ENCODE measurements at regions not wholly inside any gene's neighbourhood (a gene's known extent, or its start where the extent isn't known, plus 50 kb on each side); places are given as distances from the start of the nearest gene placed in this dataset.

DNA sequence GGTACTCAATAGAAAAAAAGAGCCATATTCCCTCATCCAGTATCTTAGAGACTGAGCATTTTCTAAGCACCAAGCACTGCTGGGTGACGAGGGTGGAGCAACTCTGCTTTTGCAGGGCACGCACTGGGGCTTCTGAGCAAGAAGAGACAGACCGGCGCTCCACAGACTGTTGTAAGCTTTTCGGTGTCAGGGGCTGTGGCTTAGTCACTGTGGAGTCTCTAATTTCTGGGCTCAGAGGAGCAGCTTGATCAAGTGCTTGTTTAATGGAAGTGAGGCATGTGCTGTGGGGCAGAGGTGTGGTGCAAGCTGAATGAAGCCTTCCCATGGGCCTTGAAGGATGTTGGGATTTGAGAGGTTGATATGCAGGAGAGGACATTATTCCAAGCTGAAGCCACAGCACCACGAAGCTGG, 227.1 kb downstream of the MYCN start:
- H3K27ac ChIP-seq (ENCODE audit: low read depth, low read length): no peak overlapping the region
- H3K27me3 ChIP-seq (ENCODE audit: control insufficient read depth, insufficient read depth, low read length): peaks cover 18% of the 10 kb centered on the region
- H3K4me3 ChIP-seq (ENCODE audit: low read depth, low read length): no peak overlapping the region
- no peaks in the 10 kb centered on the region for H3K36me3 ChIP-seq (ENCODE audit: control insufficient read depth, insufficient read depth, low read length)
- H3K9me3 ChIP-seq (ENCODE audit: control insufficient read depth, insufficient read depth, low read length): no peaks in the 10 kb centered on the region
- H3K4me1 ChIP-seq (ENCODE audit: control insufficient read depth, insufficient read depth, low read length): peaks cover 12% of the 10 kb centered on the region
- WGBS (ENCODE audit: insufficient coverage): 84% methylated on average over 6 of the region's 6 CpGs
- no peak for DNase-seq (ENCODE audit: low read depth in 4 of 6, low spot score in 6 of 6)

GRCh38 chr2:16166327-16166981, 226.1 kb downstream of the MYCN start:
- peaks cover 12% of the 10 kb centered on the region for H3K4me1 ChIP-seq (ENCODE audit: control insufficient read depth, insufficient read depth, low read length)
- H3K36me3 ChIP-seq (ENCODE audit: control insufficient read depth, insufficient read depth, low read length): no peaks in the 10 kb centered on the region
- 23% methylated on average over 21 of the region's 21 CpGs for WGBS (ENCODE audit: insufficient coverage)
- no peak overlapping the region for H3K4me3 ChIP-seq (ENCODE audit: low read depth, low read length)
- DNase-seq (ENCODE audit: low read depth in 4 of 6, low spot score in 6 of 6): peak in 2 of 6 donors; percentile 33 to 39
- no peaks in the 10 kb centered on the region for H3K9me3 ChIP-seq (ENCODE audit: control insufficient read depth, insufficient read depth, low read length)
- no peak overlapping the region for H3K27ac ChIP-seq (ENCODE audit: low read depth, low read length)
- H3K27me3 ChIP-seq (ENCODE audit: control insufficient read depth, insufficient read depth, low read length): peaks cover 18% of the 10 kb centered on the region

DNA sequence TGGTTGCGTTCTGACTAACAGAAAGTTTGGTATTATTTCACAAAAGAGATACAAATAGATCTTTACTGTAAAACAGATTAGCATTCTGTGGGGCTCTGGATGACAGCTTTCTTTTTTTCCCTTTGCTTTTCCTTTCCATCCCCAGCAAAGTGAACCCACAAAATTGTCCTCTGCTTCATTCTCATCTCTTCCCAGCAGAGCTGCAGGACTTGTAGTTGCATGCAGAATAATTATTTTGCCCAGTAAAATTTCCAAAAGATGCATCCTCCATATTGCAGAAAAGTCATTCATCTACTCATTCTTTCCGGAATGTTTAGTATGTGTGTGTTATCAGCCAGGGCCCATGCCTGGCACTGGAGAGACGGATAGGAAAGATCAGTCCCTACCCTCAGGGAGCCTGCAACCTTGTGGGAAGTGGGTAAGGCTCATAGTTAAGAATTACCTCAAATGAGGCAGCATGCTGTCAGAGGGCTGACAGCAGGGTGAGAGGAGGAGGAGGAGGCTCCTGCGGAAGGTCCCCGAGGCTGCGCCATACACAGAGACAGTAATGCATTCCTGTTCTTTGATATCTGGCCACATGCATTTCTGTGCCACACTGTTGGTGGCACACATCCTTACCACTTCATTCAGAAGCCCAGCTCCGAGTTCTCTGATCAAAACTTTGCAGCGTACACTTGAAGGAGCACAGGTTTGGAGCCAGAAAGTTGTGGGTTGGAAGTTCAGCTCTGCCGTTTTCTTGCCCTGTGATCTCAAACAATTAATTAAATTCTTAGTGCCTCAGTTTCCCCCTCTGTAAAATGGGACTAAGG, 225.4 kb downstream of the MYCN start:
- DNase-seq (ENCODE audit: low read depth in 4 of 6, low spot score in 6 of 6): no peak
- 100% methylated on average over 1 of the region's 9 CpGs for WGBS (ENCODE audit: insufficient coverage)
- no peak overlapping the region for H3K4me3 ChIP-seq (ENCODE audit: low read depth, low read length)
- peaks cover 18% of the 10 kb centered on the region for H3K27me3 ChIP-seq (ENCODE audit: control insufficient read depth, insufficient read depth, low read length)
- no peaks in the 10 kb centered on the region for H3K9me3 ChIP-seq (ENCODE audit: control insufficient read depth, insufficient read depth, low read length)
- H3K36me3 ChIP-seq (ENCODE audit: control insufficient read depth, insufficient read depth, low read length): no peaks in the 10 kb centered on the region
- peaks cover 12% of the 10 kb centered on the region for H3K4me1 ChIP-seq (ENCODE audit: control insufficient read depth, insufficient read depth, low read length)
- H3K27ac ChIP-seq (ENCODE audit: low read depth, low read length): no peak overlapping the region

- H3K4me3 ChIP-seq (ENCODE audit: low read depth, low read length): no peak overlapping the region
- H3K27ac ChIP-seq (ENCODE audit: low read depth, low read length): no peak overlapping the region
- peaks cover 9% of the 10 kb centered on the region for H3K4me1 ChIP-seq (ENCODE audit: control insufficient read depth, insufficient read depth, low read length)
- peaks cover 11% of the 10 kb centered on the region for H3K27me3 ChIP-seq (ENCODE audit: control insufficient read depth, insufficient read depth, low read length)
- H3K9me3 ChIP-seq (ENCODE audit: control insufficient read depth, insufficient read depth, low read length): no peaks in the 10 kb centered on the region
- H3K36me3 ChIP-seq (ENCODE audit: control insufficient read depth, insufficient read depth, low read length): no peaks in the 10 kb centered on the region
- 95% methylated on average over 2 of the region's 4 CpGs for WGBS (ENCODE audit: insufficient coverage)
- no peak for DNase-seq (ENCODE audit: low read depth in 4 of 6, low spot score in 6 of 6)
These were observed 222.2 kb downstream of the MYCN start for GRCh38 chr2:16162491-16163040.

GRCh38 chr2:16161768-16162490, 221.6 kb downstream of the MYCN start:
- no peak overlapping the region for H3K27ac ChIP-seq (ENCODE audit: low read depth, low read length)
- DNase-seq (ENCODE audit: low read depth in 4 of 6, low spot score in 6 of 6): no peak
- peaks cover 6% of the 10 kb centered on the region for H3K27me3 ChIP-seq (ENCODE audit: control insufficient read depth, insufficient read depth, low read length)
- no peaks in the 10 kb centered on the region for H3K9me3 ChIP-seq (ENCODE audit: control insufficient read depth, insufficient read depth, low read length)
- no peak overlapping the region for H3K4me3 ChIP-seq (ENCODE audit: low read depth, low read length)
- H3K4me1 ChIP-seq (ENCODE audit: control insufficient read depth, insufficient read depth, low read length): peaks cover 9% of the 10 kb centered on the region
- 87% methylated on average over 5 of the region's 5 CpGs for WGBS (ENCODE audit: insufficient coverage)
- no peaks in the 10 kb centered on the region for H3K36me3 ChIP-seq (ENCODE audit: control insufficient read depth, insufficient read depth, low read length)

GRCh38 chr2:16161085-16161565, 220.8 kb downstream of the MYCN start:
- WGBS (ENCODE audit: insufficient coverage): no CpG with 5 or more reads among the region's 2 CpGs
- Histone ChIP-seq H3K27me3 (ENCODE audit: control insufficient read depth, insufficient read depth, low read length) (peaks cover 1% of the 10 kb centered on the region), H3K4me3 (ENCODE audit: low read depth, low read length) (no peak overlapping the region), H3K9me3 (ENCODE audit: control insufficient read depth, insufficient read depth, low read length) (no peaks in the 10 kb centered on the region), H3K27ac (ENCODE audit: low read depth, low read length) (no peak overlapping the region), H3K4me1 (ENCODE audit: control insufficient read depth, insufficient read depth, low read length) (peaks cover 1% of the 10 kb centered on the region), H3K36me3 (ENCODE audit: control insufficient read depth, insufficient read depth, low read length) (no peaks in the 10 kb centered on the region)
- no peak for DNase-seq (ENCODE audit: low read depth in 4 of 6, low spot score in 6 of 6)

DNA sequence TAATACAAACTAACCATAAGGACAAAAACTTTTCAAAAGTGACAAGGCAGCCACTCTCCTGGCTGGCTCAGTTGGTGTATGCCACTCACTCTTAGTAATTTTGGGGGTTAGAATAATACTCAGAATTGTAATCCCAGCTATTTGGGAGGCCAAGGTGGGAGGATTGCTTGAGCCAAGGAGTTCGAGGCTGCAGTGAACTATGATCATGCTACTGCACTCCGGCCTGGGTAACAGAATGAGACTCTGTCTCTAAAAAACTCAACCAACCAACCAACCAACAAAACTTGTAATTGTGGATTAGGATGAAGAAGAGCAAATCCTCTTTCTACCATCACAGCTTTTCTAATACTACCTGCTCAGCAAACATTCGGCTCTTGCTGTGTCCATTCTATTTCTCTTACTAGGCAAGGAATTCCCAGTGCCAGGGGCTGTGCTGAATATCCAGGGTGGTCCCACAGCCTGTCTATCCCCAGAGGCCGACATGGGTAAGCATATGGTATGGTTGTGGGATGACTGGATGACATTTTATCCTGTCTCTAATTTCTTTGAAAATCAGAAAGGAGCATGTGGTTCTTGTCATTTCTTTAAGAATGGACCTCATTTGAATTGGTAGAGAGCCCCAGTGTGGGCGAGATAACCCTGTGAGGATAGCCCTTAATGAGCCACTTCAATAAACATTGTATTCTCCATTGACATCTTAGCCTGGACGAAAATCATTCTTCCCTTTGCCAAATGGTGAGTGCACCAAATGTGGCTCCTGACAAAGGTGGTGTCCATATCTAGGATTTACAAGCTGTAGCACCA, 220.1 kb downstream of the MYCN start:
- H3K27me3 ChIP-seq (ENCODE audit: control insufficient read depth, insufficient read depth, low read length): no peaks in the 10 kb centered on the region
- 84% methylated on average over 2 of the region's 6 CpGs for WGBS (ENCODE audit: insufficient coverage)
- no peak for DNase-seq (ENCODE audit: low read depth in 4 of 6, low spot score in 6 of 6)
- H3K9me3 ChIP-seq (ENCODE audit: control insufficient read depth, insufficient read depth, low read length): no peaks in the 10 kb centered on the region
- no peak overlapping the region for H3K4me3 ChIP-seq (ENCODE audit: low read depth, low read length)
- H3K36me3 ChIP-seq (ENCODE audit: control insufficient read depth, insufficient read depth, low read length): no peaks in the 10 kb centered on the region
- no peak overlapping the region for H3K27ac ChIP-seq (ENCODE audit: low read depth, low read length)
- no peaks in the 10 kb centered on the region for H3K4me1 ChIP-seq (ENCODE audit: control insufficient read depth, insufficient read depth, low read length)

DNA sequence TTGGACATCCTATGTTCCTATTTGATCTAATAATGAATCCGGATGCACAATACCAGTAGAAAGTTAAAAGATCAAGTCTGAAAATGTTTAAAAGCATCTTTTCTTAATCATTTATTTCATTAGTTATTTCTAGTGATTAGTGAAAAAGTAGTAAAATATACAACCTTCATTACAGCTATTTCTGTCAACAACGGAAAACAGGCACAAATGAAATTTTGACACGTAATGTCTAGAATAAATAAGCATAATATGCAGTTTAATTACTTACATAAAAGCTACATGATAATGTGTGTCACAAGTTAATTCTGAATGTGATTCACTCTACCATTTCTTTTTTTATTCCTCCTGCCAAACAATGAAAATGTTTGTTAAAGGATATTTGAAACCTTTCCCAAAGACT, 216.1 kb downstream of the MYCN start:
- H3K27me3 ChIP-seq (ENCODE audit: control insufficient read depth, insufficient read depth, low read length): no peaks in the 10 kb centered on the region
- no peaks in the 10 kb centered on the region for H3K36me3 ChIP-seq (ENCODE audit: control insufficient read depth, insufficient read depth, low read length)
- no peak for DNase-seq (ENCODE audit: low read depth in 4 of 6, low spot score in 6 of 6)
- H3K4me3 ChIP-seq (ENCODE audit: low read depth, low read length): no peak overlapping the region
- H3K4me1 ChIP-seq (ENCODE audit: control insufficient read depth, insufficient read depth, low read length): no peaks in the 10 kb centered on the region
- H3K9me3 ChIP-seq (ENCODE audit: control insufficient read depth, insufficient read depth, low read length): no peaks in the 10 kb centered on the region
- no peak overlapping the region for H3K27ac ChIP-seq (ENCODE audit: low read depth, low read length)
- WGBS (ENCODE audit: insufficient coverage): no CpG with 5 or more reads among the region's 3 CpGs

DNA sequence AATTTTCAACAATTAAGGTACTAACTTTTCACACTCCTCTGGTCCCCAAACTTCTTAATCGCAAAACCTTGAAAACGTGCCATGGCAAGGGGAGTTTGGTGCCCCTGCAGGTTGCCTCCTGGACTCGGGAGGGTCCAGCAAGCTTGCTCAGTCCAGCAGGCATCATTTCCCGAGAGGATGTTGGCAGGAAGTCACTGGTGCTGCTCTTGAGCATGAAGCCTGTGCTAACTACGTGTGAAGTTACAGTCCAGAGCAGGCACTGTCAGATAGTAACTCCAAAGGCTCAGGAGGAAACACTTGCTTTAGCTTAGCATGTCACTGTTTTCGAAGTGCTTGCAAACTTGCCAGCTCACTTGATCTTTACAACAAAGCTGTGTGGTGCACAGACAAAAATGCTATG, 215.4 kb downstream of the MYCN start:
- DNase-seq (ENCODE audit: low read depth in 4 of 6, low spot score in 6 of 6): peak in 1 of 6 donors; percentile 13
- H3K36me3 ChIP-seq (ENCODE audit: control insufficient read depth, insufficient read depth, low read length): no peaks in the 10 kb centered on the region
- H3K4me1 ChIP-seq (ENCODE audit: control insufficient read depth, insufficient read depth, low read length): no peaks in the 10 kb centered on the region
- H3K27ac ChIP-seq (ENCODE audit: low read depth, low read length): no peak overlapping the region
- H3K4me3 ChIP-seq (ENCODE audit: low read depth, low read length): no peak overlapping the region
- H3K9me3 ChIP-seq (ENCODE audit: control insufficient read depth, insufficient read depth, low read length): no peaks in the 10 kb centered on the region
- WGBS (ENCODE audit: insufficient coverage): 47% methylated on average over 5 of the region's 6 CpGs
- no peaks in the 10 kb centered on the region for H3K27me3 ChIP-seq (ENCODE audit: control insufficient read depth, insufficient read depth, low read length)

All from spinal cord (tissue), 9 donors.